Testis (tissue), 2 donors: ENCODE measurements at regions not wholly inside any gene's neighbourhood (a gene's known extent, or its start where the extent isn't known, plus 50 kb on each side); places are given as distances from the start of the nearest gene placed in this dataset.

Experiments used
- DNase-seq: peaks from one replicate; pipeline ENCODE4 v3.0.0-alpha.2; 2019
- H3K27ac ChIP-seq, 2 donors: fragments of 200-600 bp; sonication (generic); one replicate each; pipeline ENCODE4 v1.5.1; 2019
- H3K27me3 ChIP-seq: fragments of 200-600 bp; sonication (generic); one replicate; pipeline ENCODE4 v1.5.1; 2019
- H3K36me3 ChIP-seq: fragments of 200-600 bp; sonication (generic); one replicate; pipeline ENCODE4 v1.5.1; 2017; ENCODE audit warnings: low read depth; ENCODE audit errors: missing control alignments
- H3K4me1 ChIP-seq: fragments of 200-600 bp; sonication (generic); one replicate; pipeline ENCODE4 v1.5.1; 2019
- H3K4me3 ChIP-seq, 2 donors: fragments of 200-600 bp; sonication (generic); one replicate each; pipeline ENCODE4 v1.5.1; 2017 to 2019
- H3K9me3 ChIP-seq: fragments of 200-600 bp; sonication (generic); one replicate; pipeline ENCODE4 v1.5.1; 2017
- CTCF ChIP-seq, 3 experiments: fragments of 450-650 bp in 2 of 3; fragments of 200-600 bp in 1 of 3; sonication (generic) in 1 of 3; IDR thresholded peaks; one replicate each; pipeline ENCODE4 v1.5.1; 2016 to 2019; ENCODE audit warnings: antibody characterized with exemption in 3 of 3, mild to moderate bottlenecking in 2 of 3, moderate library complexity in 1 of 3
- POLR2A ChIP-seq: fragments of 450-650 bp; IDR thresholded peaks from one replicate; pipeline ENCODE4 v1.6.1; 2017; ENCODE audit warnings: antibody characterized with exemption, mild to moderate bottlenecking, moderate library complexity
- WGBS, 2 donors: methylation state at CpG; one replicate each; pipeline ENCODE4 v1.1.5; 2018; 5-methylcytosine and 5-hydroxymethylcytosine counted together
- intact Hi-C: fragments of 100-400 bp; cut with DNase I; formaldehyde crosslinking; loops from one replicate; pipeline ENCODE4 v1.15.1; 2023; ENCODE audit warnings: low total_unique reads

- DNase-seq: no peak
- no peaks in the 10 kb centered on the region for H3K27me3 ChIP-seq
- TF ChIP-seq POLR2A (no peak), CTCF (IDR thresholded peaks at IDR 0.05) (no peak)
- H3K9me3 ChIP-seq: no peaks in the 10 kb centered on the region
- H3K4me1 ChIP-seq: no peaks in the 10 kb centered on the region
- H3K36me3 ChIP-seq: no peaks in the 10 kb centered on the region
- intact Hi-C loops: no loop called here
- H3K4me3 ChIP-seq: no peak overlapping the region
- no peak overlapping the region for H3K27ac ChIP-seq
- WGBS, 2 donors: 57 to 91% methylated on average over 3 to 5 of the region's 5 CpGs
These were observed 234.1 kb upstream of the DMRT1 start for GRCh38 chr9:607417-607816.

DNA sequence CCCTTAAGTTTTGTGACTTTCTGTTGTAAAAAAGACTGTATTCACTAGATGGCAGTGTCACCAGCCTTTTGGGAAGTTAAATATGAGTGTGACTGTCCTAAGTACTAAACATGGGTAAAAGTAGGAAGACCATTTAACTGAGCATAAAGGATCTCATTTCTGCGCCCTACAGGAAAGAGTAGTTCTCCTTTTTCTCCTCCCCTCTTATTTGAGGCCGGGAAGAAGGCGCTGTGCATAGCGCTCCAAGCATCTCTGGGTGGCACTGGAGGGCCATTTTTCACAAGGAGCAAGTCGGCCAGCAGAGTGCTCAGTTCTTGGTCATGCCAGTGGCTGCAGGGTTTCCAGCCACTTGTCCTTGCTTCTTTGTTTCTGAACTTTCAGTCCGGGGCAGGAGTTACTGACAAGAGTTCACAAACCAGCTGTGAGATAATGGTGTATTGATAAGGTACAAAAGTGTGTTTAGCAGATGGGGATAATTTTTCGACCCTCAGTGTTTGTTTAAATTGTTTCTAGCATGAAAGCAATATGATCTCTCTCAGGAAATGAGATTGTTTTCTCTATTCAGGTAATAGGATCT lies 227.6 kb upstream of the DMRT1 start:
- H3K27ac ChIP-seq: peak overlapping the region in 1 of 2 donors; percentile 12
- intact Hi-C loops: no loop called here
- DNase-seq: peak; percentile 88
- H3K4me3 ChIP-seq: no peak overlapping the region
- no peaks in the 10 kb centered on the region for H3K36me3 ChIP-seq
- TF ChIP-seq CTCF (IDR thresholded peaks at IDR 0.05) (peak; percentile 65 to 79 (median 76)), POLR2A (no peak)
- no peaks in the 10 kb centered on the region for H3K4me1 ChIP-seq
- no peaks in the 10 kb centered on the region for H3K27me3 ChIP-seq
- 21 to 35% methylated on average over 7 of the region's 7 CpGs for WGBS, 2 donors
- H3K9me3 ChIP-seq: no peaks in the 10 kb centered on the region

GRCh38 chr9:614431-614830 lies 227.1 kb upstream of the DMRT1 start:
- no peaks in the 10 kb centered on the region for H3K27me3 ChIP-seq
- no peaks in the 10 kb centered on the region for H3K9me3 ChIP-seq
- intact Hi-C loops: no loop called here
- H3K4me3 ChIP-seq: no peak overlapping the region
- H3K27ac ChIP-seq: peak overlapping the region in 1 of 2 donors; percentile 12
- no peak for DNase-seq
- TF ChIP-seq CTCF (IDR thresholded peaks at IDR 0.05): no peak
- no peak for TF ChIP-seq POLR2A
- H3K36me3 ChIP-seq: no peaks in the 10 kb centered on the region
- WGBS, 2 donors: 51 to 55% methylated on average over 4 of the region's 4 CpGs
- no peaks in the 10 kb centered on the region for H3K4me1 ChIP-seq

- WGBS, 2 donors: 88 to 97% methylated on average over 3 of the region's 3 CpGs
- Histone ChIP-seq H3K4me3 (no peak overlapping the region), H3K27ac (no peak overlapping the region), H3K27me3 (no peaks in the 10 kb centered on the region), H3K9me3 (no peaks in the 10 kb centered on the region), H3K4me1 (no peaks in the 10 kb centered on the region), H3K36me3 (no peaks in the 10 kb centered on the region)
- TF ChIP-seq POLR2A (no peak), CTCF (IDR thresholded peaks at IDR 0.05) (no peak)
- no peak for DNase-seq
- intact Hi-C loops: loop anchor here (5.0 kb wide), 1 partner anchor 142 kb away; no protein-coding TSS in a partner anchor
These were observed 225.7 kb upstream of the DMRT1 start for GRCh38 chr9:615756-616155.

DNA sequence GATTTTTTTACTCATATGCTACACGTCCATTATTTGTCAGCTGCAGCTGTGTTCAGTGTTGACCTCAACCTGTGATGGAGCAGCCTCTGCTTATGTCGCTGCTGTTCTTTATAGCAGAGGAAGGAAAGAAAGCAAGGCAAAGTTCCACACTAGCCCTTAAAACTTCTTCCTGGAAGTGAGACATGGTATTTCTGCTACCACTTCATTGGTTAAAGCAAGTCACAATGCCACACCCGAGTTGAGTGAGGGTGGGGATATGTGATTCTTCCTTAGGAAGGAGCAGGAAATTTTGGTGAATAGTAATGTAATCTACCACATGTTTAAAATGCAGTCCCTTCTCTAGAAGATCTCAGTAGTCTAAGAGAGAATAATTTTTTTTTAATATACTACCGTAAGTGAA lies 224.8 kb upstream of the DMRT1 start:
- 70 to 84% methylated on average over 4 of the region's 4 CpGs for WGBS, 2 donors
- H3K4me1 ChIP-seq: no peaks in the 10 kb centered on the region
- no peak overlapping the region for H3K4me3 ChIP-seq
- no peaks in the 10 kb centered on the region for H3K27me3 ChIP-seq
- intact Hi-C loops: loop anchor here (5.0 kb wide), 1 partner anchor 141 kb away; no protein-coding TSS in a partner anchor
- TF ChIP-seq POLR2A (no peak), CTCF (IDR thresholded peaks at IDR 0.05) (no peak)
- no peaks in the 10 kb centered on the region for H3K9me3 ChIP-seq
- no peak for DNase-seq
- no peak overlapping the region for H3K27ac ChIP-seq
- no peaks in the 10 kb centered on the region for H3K36me3 ChIP-seq
